GM21737 (cell line): ENCODE measurements at regions not wholly inside any gene's neighbourhood (a gene's known extent, or its start where the extent isn't known, plus 50 kb on each side); places are given as distances from the start of the nearest gene placed in this dataset.

Experiments
- ATAC-seq: cut with Tn5 transposase; IDR thresholded peaks from one replicate; pipeline ENCODE4 v1.9.1; 2021; ENCODE audit warnings: mild to moderate bottlenecking, moderate library complexity; ENCODE audit not compliant: unreplicated experiment

DNA sequence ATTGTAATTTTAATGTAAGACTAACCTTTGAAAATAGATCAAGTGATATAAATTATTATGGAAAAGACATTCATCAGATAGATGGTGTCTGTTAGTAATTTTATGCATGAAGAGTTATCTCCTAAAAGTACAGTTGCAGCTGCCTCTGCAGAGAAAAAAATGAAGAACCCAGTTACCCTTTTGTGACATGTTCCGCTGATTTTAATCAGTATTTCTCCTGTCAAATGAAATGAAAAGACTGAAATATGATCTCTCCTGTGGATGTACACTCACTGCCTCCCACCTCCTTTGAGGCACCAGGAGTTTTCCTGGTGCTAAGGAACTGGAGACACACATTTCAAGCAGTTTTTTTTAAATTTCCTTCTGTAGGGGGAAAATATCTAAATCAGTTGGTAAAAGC is 277.4 kb downstream of the KIF4B start:
- ATAC-seq: no peak

GRCh38 chr5:155293605-155294178 is 280.1 kb downstream of the KIF4B start:
- ATAC-seq: no peak

DNA sequence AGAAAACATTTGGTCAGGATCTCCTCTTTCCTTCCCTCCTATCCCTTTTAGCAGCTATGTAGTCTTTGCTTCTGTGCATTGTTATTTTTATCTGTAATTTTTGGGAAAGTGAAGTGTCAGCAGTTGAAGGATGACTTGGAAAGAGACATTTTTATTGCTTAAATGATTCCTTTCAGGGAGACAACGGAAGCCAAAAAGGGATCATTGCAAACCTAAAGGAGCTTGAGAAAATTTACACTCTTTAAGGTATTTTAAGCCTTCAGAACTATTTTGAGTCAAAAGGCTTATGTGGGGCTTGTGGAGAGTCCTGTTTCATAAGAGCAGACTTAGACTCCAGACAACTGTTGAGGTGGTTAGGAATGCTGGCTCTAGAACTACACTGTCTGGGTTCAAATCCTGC is 281.6 kb downstream of the KIF4B start:
- no peak for ATAC-seq

DNA sequence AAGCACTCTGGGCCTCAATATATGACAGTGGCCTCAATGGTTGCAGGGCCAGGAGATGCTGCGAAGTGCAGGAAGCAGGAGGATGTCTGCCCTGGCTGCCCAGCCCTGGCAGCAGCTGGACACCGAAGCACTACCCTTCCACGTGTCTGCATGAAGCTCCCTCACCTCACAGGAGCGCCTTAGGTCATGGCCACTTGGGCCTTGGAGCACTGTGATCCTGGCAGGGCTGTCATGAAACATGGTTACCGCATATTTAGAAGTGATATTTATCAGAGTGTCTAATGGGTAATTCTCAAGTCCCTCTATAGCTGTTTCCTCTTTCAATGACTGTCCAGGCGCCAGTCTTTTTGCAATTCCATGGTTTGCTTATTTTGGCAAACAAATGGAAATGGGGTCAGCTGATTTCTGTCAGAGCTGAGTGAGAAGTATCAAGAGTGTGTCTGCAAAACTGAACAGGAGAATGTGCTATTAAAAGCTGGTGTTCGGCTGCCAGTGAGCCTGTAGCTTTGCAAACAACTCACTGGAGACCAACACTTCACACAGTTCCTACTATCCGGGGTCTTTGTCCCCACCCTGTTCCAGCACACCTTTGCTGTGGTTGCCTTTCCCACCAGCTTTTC is 285.9 kb downstream of the KIF4B start:
- ATAC-seq: no peak

DNA sequence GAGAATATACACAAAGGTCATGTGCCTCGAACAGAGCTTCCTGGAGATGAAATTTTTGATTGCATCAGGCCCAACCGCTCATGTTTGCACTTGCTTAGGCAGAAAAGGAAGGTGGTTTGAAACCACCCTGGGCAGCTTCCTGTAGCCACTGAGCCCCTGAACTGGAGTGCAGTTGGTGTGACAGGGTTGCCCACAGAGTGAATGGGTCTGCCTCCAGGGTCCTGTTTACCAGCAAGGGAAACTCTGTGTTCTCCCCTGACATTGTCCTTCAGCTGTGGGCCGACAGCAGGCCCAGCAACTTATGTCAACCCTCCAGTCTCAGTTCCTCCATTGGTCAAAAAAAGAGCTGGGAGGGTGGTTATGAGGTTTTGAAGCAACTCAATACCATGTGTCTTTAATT is 289.6 kb downstream of the KIF4B start:
- ATAC-seq: no peak

DNA sequence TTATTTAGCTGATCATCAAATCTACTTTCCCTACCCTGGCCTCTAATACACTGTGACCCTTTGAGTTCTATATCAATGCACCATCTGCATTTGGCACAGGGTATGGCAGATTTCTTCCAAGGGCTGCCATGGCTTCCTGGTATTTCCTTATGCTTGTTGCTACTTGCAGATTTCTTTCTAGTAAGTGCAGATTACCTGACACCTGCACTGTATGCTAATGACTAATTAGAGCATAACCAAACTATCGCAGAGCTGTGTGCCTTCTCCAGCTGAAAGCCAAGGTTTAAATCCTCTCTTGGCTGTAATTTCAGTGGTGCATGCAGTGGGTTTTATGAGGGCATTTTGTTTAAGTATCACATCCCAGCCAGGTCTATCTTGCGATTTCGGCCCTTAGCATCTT is 293.7 kb downstream of the KIF4B start:
- no peak for ATAC-seq

- no peak for ATAC-seq
Observed at GRCh38 chr5:155308289-155308688, 294.7 kb downstream of the KIF4B start.

GRCh38 chr5:155309021-155309746 is 295.6 kb downstream of the KIF4B start:
- ATAC-seq: no peak

GRCh38 chr5:155311721-155312120 is 298.2 kb downstream of the KIF4B start:
- no peak for ATAC-seq

DNA sequence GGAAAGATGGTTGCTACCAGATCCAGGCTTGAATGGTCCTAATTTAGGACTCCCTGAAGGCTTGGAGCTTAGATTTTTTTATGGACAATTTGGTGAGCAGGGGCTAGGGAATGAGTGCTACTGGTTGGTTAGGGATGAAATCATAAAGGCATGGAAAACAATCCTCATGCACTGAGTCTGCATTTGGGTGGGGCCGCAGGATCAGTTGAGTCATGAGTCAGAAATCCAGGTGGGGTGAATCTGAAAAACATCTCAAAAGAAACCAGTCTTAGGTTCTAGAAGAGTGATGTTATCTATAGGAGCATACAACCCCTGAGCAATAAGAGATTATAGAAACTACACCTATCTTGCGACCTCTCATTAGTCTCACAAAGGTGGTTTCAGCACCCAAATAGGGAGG is 300.0 kb downstream of the KIF4B start:
- no peak for ATAC-seq

DNA sequence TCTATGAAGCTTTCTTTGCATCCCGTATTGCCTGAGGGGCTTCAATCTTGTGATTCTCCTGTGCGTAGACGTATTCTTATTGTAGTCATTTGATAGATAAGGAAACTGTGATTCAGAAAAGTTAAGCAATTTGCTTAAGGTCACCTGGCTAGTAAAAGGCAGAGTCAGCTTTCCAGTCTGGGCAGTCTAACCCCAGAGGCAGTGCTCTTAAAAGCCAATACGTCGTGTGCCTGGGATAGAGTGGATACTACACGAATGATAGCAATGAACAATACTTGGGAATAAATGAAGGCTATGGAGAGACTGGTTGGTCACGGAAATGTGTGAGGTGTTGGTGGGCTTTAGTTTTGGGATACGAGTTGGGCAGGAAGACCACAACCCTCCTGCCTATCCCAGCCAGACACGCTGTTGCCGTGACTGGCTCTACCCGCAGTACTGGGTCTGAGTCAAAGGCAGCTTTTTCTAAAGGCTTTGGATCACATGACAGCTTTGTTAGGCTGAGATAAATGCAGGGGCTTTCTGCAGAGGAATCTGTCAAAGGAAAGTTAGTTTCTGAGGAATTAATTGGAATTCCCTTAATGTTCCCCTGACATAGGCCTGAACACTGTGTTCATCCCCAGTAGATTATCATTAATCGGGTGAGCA is 302.6 kb downstream of the KIF4B start:
- ATAC-seq: no peak

DNA sequence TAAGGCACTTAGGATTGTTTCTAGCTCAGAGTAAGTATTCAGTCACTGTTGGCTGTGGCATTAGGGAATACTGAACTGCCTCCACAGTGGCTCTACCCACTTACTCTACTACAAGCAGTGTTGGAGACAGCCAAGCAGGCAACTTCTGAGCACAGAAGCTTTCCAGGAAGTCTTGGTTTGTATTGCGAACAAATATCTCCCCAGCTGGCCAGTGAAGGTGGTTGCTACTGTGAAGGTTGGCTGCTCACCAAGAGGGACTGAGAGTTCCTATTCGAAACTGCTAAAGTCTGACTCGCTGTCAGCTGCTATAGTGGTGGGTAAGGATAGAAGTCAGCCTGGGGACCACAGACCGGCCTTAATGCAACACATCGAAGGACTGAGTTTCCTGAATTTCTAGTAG is 319.1 kb downstream of the KIF4B start:
- ATAC-seq: no peak

- ATAC-seq: no peak
Observed at GRCh38 chr5:155342956-155343355, 329.4 kb downstream of the KIF4B start.

- ATAC-seq: no peak
Observed at GRCh38 chr5:155343468-155343867, 329.9 kb downstream of the KIF4B start.

GRCh38 chr5:155353231-155353630 is 339.7 kb downstream of the KIF4B start:
- no peak for ATAC-seq

- ATAC-seq: no peak
Observed at GRCh38 chr5:155366096-155366495, 352.5 kb downstream of the KIF4B start.

DNA sequence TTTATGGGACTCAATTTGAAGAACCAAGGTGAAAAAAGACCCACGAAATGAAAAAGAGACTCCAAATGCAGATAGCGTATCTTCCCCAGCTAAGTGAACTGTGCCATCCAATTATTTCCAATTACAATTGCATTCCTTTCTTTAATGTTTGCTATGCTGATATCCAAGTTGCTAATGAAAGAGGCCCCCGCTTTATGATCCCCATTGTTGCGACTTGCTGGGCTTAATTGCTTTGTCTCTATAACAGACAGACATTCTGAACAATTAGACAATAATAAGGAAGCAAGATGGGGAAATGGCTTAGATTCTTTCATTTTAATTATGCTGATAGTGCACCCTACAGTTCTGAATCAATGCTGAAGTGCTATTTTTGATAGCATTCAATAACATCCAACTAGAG is 354.3 kb downstream of the KIF4B start:
- no peak for ATAC-seq

DNA sequence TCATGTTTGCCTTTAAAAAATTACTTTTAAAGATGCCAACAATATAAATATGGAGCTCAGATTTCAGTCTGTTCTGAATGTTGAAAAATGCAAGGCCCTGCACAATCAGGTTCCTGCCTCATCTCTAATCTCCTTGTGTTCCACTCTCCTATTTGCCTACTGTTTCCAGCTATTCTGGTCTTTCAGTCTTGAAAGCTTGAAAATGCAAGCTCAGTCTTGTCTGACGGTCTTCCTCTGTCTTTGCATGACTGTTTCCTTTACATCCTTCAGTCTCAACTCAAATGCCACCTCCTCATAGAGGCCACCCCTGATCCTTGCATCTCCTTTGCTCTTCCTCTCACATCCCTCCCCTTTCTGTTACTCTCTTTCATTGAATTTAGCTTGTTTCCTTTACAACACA is 354.9 kb downstream of the KIF4B start:
- no peak for ATAC-seq

DNA sequence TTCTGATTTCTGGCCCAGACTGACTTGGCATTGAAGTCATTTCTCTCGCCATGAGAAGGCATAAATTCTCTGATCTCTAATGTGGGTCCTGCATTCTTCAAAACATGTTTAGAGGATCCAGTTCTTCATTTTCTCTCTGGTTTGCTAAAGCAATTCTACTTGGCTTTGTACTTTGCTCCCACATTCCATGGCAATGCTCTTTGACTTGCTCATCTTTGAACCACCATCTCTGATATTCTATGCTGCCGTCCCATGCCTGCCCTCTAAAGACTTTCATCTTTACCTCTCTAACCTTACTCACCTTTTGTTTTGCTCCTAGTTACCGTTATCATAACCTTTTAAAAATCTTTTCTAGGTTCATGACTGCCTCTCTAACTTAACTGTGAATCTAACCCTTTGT is 366.9 kb downstream of the KIF4B start:
- ATAC-seq: no peak

GRCh38 chr5:155381654-155382053 is 368.1 kb downstream of the KIF4B start:
- ATAC-seq: no peak

GRCh38 chr5:155389498-155389897 is 375.9 kb downstream of the KIF4B start:
- ATAC-seq: no peak

GRCh38 chr5:155394727-155395126 is 381.2 kb downstream of the KIF4B start:
- ATAC-seq: no peak
